C4-2B (cell line): ENCODE measurements at regions not wholly inside any gene's neighbourhood (a gene's known extent, or its start where the extent isn't known, plus 50 kb on each side); places are given as distances from the start of the nearest gene placed in this dataset.

Source experiments
- ZFX ChIP-seq: fragments of 450-650 bp; IDR thresholded peaks from 2 replicates; pipeline ENCODE4 v1.6.1; 2017
- TF ChIP-seq, protein P1 (sequence below): fragments of 450-650 bp; conservative IDR thresholded peaks from 2 replicates; pipeline ENCODE4 v1.5.1; 2017; ENCODE audit warnings: mild to moderate bottlenecking

DNA sequence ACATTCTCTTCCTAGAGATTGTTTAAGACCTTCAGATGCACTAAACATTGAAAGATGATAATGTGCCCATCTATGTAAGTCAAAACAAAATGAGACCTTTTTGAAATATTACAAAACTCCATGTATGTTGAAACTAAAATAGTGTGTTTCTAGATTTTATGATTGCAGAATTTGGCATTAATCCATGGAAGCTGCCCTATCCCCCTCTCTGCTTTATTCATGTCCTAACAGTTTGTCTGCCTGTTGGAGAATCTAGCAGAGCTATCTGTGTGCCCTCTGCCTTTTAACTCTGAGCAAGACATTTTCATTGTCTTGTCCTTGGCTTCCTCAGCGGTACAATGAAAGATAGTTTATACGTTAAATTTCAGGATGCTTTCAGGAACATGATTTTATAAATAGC, 105.5 kb downstream of the FAT3 start:
- TF ChIP-seq, protein P1, sequence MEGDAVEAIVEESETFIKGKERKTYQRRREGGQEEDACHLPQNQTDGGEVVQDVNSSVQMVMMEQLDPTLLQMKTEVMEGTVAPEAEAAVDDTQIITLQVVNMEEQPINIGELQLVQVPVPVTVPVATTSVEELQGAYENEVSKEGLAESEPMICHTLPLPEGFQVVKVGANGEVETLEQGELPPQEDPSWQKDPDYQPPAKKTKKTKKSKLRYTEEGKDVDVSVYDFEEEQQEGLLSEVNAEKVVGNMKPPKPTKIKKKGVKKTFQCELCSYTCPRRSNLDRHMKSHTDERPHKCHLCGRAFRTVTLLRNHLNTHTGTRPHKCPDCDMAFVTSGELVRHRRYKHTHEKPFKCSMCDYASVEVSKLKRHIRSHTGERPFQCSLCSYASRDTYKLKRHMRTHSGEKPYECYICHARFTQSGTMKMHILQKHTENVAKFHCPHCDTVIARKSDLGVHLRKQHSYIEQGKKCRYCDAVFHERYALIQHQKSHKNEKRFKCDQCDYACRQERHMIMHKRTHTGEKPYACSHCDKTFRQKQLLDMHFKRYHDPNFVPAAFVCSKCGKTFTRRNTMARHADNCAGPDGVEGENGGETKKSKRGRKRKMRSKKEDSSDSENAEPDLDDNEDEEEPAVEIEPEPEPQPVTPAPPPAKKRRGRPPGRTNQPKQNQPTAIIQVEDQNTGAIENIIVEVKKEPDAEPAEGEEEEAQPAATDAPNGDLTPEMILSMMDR, result no peak
- TF ChIP-seq ZFX, result no peak
